ENCODE measurements at regions not wholly inside any gene's neighbourhood (a gene's known extent, or its start where the extent isn't known, plus 50 kb on each side); places are given as distances from the start of the nearest gene placed in this dataset.
A peak's percentile ranks its signal among the peaks of the same experiment; 100 is the strongest.

DNA sequence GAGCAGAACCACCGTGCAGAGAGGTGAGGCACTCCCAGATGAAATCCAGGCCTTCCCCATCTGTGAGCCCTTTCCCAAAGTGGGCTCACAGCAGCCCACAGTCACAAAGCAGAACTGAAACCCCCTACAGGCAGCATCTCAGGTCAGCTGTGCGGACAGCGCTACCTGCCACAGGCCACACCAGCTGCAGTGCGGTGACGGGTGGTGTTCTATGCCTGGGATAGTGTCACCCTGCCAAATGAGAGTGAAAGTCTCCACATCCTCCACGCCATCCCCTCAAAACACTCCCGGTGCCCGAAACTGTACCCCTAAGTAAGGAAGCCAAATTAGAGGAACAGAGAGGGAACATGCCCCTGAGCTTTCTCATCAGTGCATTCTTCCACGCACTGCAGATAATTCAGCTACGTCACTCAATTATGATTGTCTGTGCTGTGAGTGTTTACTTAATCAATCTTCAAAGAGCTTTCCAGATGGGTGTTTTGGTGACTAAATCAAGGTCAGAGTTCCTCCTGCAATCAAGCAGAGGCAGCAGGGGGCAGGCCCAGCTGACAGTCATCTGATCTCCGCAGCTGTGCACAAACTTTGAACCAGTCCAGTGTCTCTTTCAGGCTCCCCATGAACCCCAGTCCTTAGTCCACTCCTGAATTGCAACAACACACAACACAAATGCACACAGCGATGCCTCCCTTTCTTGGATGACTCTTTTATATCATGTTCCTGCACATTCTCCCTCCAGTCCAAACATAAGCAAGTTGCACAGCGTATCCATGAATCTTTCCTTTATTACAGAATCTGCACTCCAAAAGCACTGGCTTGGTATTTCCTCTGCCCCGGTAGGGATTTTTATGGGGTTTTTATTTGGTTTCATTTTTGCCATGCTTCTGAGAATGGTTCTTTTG is 150.0 kb downstream of the TOMM20 start (continued):
- TF ChIP-seq LCORL (IDR thresholded peaks at IDR 0.05) (no peak), LCORL (CRISPR knock-in tag; IDR thresholded peaks at IDR 0.05) (peak; percentile 63; the same call in 1 of the 2 replicates), ZKSCAN8 (CRISPR knock-in tag; IDR thresholded peaks at IDR 0.05; ENCODE audit: borderline replicate concordance) (peak; percentile 86), AGO2 (optimal IDR thresholded peaks at IDR 0.05; ENCODE audit: low read depth, low read length) (no peak), ZNF670 (CRISPR knock-in tag; IDR thresholded peaks at IDR 0.05; ENCODE audit: borderline replicate concordance) (no peak), KAT2B (IDR thresholded peaks at IDR 0.05; ENCODE audit: borderline replicate concordance, low read depth, low read length) (no peak), ISX (CRISPR knock-in tag; conservative IDR thresholded peaks at IDR 0.05) (no peak), NBN (conservative IDR thresholded peaks at IDR 0.05) (no peak), ZNF839 (CRISPR knock-in tag; IDR thresholded peaks at IDR 0.05; ENCODE audit: borderline replicate concordance) (no peak), ZNF30 (CRISPR knock-in tag; IDR thresholded peaks at IDR 0.05) (no peak), EEA1 (CRISPR knock-in tag; IDR thresholded peaks at IDR 0.05; ENCODE audit: borderline replicate concordance) (no peak), SCMH1 (CRISPR knock-in tag; IDR thresholded peaks at IDR 0.05; ENCODE audit: borderline replicate concordance) (no peak), ETV5 (CRISPR knock-in tag; IDR thresholded peaks at IDR 0.05; ENCODE audit: borderline replicate concordance) (peak; percentile 65; the same call in 1 of the 2 replicates), ZNF781 (CRISPR knock-in tag; IDR thresholded peaks at IDR 0.05; ENCODE audit: borderline replicate concordance, not compliant biosample characterization) (peak; percentile 44), CENPX (CRISPR knock-in tag; IDR thresholded peaks at IDR 0.05) (no peak), NFE2L2 (IDR thresholded peaks at IDR 0.05; ENCODE audit: low read length) (no peak), SP5 (CRISPR knock-in tag; IDR thresholded peaks at IDR 0.05; ENCODE audit: borderline replicate concordance, low read depth) (peak; percentile 49), ZNF674 (CRISPR knock-in tag; IDR thresholded peaks at IDR 0.05; ENCODE audit: low read depth) (no peak), ZNF468 (CRISPR knock-in tag; IDR thresholded peaks at IDR 0.05) (no peak)
- TF ChIP-seq, protein P1, sequence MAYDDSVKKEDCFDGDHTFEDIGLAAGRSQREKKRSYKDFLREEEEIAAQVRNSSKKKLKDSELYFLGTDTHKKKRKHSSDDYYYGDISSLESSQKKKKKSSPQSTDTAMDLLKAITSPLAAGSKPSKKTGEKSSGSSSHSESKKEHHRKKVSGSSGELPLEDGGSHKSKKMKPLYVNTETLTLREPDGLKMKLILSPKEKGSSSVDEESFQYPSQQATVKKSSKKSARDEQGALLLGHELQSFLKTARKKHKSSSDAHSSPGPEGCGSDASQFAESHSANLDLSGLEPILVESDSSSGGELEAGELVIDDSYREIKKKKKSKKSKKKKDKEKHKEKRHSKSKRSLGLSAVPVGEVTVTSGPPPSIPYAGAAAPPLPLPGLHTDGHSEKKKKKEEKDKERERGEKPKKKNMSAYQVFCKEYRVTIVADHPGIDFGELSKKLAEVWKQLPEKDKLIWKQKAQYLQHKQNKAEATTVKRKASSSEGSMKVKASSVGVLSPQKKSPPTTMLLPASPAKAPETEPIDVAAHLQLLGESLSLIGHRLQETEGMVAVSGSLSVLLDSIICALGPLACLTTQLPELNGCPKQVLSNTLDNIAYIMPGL (CRISPR knock-in tag; IDR thresholded peaks at IDR 0.05; ENCODE audit: borderline replicate concordance in 1 of 2, low read depth in 1 of 2): peak; percentile 31 to 47; a peak in 2 of 4 replicates
- TF ChIP-seq, protein P2, sequence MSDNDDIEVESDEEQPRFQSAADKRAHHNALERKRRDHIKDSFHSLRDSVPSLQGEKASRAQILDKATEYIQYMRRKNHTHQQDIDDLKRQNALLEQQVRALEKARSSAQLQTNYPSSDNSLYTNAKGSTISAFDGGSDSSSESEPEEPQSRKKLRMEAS (IDR thresholded peaks at IDR 0.05): no peak
- TF ChIP-seq, protein P3, sequence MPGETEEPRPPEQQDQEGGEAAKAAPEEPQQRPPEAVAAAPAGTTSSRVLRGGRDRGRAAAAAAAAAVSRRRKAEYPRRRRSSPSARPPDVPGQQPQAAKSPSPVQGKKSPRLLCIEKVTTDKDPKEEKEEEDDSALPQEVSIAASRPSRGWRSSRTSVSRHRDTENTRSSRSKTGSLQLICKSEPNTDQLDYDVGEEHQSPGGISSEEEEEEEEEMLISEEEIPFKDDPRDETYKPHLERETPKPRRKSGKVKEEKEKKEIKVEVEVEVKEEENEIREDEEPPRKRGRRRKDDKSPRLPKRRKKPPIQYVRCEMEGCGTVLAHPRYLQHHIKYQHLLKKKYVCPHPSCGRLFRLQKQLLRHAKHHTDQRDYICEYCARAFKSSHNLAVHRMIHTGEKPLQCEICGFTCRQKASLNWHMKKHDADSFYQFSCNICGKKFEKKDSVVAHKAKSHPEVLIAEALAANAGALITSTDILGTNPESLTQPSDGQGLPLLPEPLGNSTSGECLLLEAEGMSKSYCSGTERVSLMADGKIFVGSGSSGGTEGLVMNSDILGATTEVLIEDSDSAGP (CRISPR knock-in tag; IDR thresholded peaks at IDR 0.05; ENCODE audit: borderline replicate concordance): peak; percentile 82
